Midbrain (tissue), 1 donor: ENCODE measurements at regions not wholly inside any gene's neighbourhood (a gene's known extent, or its start where the extent isn't known, plus 50 kb on each side); places are given as distances from the start of the nearest gene placed in this dataset.

ENCODE experiments used
- DNase-seq: peaks from one replicate; lab custom pipeline; 2025; lab: John Stamatoyannopoulos, UW

GRCh38 chr11:34564406-34564805 is 50.8 kb upstream of the ELF5 start:
- DNase-seq, result no peak

- DNase-seq, result peak; percentile 71
These were observed 51.2 kb upstream of the ELF5 start for GRCh38 chr11:34564807-34565241.

GRCh38 chr11:34565417-34566207 is 52.0 kb upstream of the ELF5 start:
- no peak for DNase-seq

GRCh38 chr11:34566208-34566551 is 52.6 kb upstream of the ELF5 start:
- DNase-seq, result no peak

- DNase-seq, result no peak
These were observed 53.1 kb upstream of the ELF5 start for GRCh38 chr11:34566736-34567135.

- no peak for DNase-seq
These were observed 53.2 kb upstream of the EHF start for GRCh38 chr11:34567733-34568132.

- no peak for DNase-seq
These were observed 50.3 kb upstream of the EHF start for GRCh38 chr11:34570584-34570983.
